CD4-positive, alpha-beta T cell (primary cell): ENCODE measurements at regions not wholly inside any gene's neighbourhood (a gene's known extent, or its start where the extent isn't known, plus 50 kb on each side); places are given as distances from the start of the nearest gene placed in this dataset.

Experiments used
- ATAC-seq: fragments of 200-7000 bp; cut with Tn5 transposase; one replicate; pipeline ENCODE4 v1.10.0; 2022; ENCODE audit warnings: mild to moderate bottlenecking; ENCODE audit not compliant: poor library complexity
- CTCF ChIA-PET: fragments of 350-600 bp; sonication (Branson Sonifier 250); formaldehyde crosslinking; loops from one replicate; lab custom pipeline; 2021; ENCODE audit warnings: antibody characterized with exemption, inconsistent platforms; lab: Charles Lee
- POLR2A ChIA-PET: fragments of 350-600 bp; sonication (Branson Sonifier 250); formaldehyde crosslinking; loops from one replicate; lab custom pipeline; 2021; ENCODE audit warnings: antibody characterized with exemption, inconsistent platforms; lab: Charles Lee
- DNase-seq, 14 experiments: peaks; one replicate each; pipeline ENCODE4 v3.0.0-alpha.2; 2013 to 2020; ENCODE audit warnings: mixed read lengths in 2 of 14
- H3K27ac ChIP-seq, 2 donors: one replicate each; pipeline versions ENCODE4 v1.5.1 to v1.7.0; 2013; ENCODE audit warnings: low read length in 2 of 2, low read depth in 1 of 2, mild to moderate bottlenecking in 1 of 2
- H3K27me3 ChIP-seq, 2 experiments: 1 replicate in 1 of 2; 2 replicates in 1 of 2; pipeline versions ENCODE4 v1.6.1 to v1.7.0; 2013; ENCODE audit warnings: low read length in 2 of 2, control low read depth in 1 of 2, mild to moderate bottlenecking in 1 of 2, moderate library complexity in 1 of 2; ENCODE audit not compliant: insufficient read depth in 2 of 2, control insufficient read depth in 1 of 2
- H3K36me3 ChIP-seq: one replicate; pipeline ENCODE4 v1.6.1; 2013; ENCODE audit warnings: low read length, control low read depth; ENCODE audit not compliant: insufficient read depth
- H3K4me1 ChIP-seq: one replicate; pipeline ENCODE4 v1.6.1; 2013; ENCODE audit warnings: low read length, control low read depth; ENCODE audit not compliant: insufficient read depth
- H3K4me3 ChIP-seq: one replicate; pipeline ENCODE4 v1.5.1; 2013; ENCODE audit warnings: mild to moderate bottlenecking, low read length, moderate library complexity
- H3K9me3 ChIP-seq, 2 experiments: 1 replicate in 1 of 2; 2 replicates in 1 of 2; pipeline versions ENCODE4 v1.6.1 to v1.7.0; 2013; ENCODE audit warnings: low read length in 2 of 2, mild to moderate bottlenecking in 2 of 2, control low read depth in 1 of 2, moderate library complexity in 1 of 2; ENCODE audit not compliant: control insufficient read depth in 1 of 2, insufficient read depth in 1 of 2
- H3K27ac Mint-ChIP-seq: one replicate; pipeline ENCODE4 v1.8.0; 2020; ENCODE audit warnings: mixed read lengths
- H3K27me3 Mint-ChIP-seq: one replicate; pipeline ENCODE4 v1.8.0; 2021; ENCODE audit warnings: mixed read lengths
- H3K36me3 Mint-ChIP-seq: one replicate; pipeline ENCODE4 v1.8.0; 2021; ENCODE audit warnings: low read depth, mixed read lengths
- H3K4me1 Mint-ChIP-seq: one replicate; pipeline ENCODE4 v1.8.0; 2021; ENCODE audit warnings: low read depth, mixed read lengths
- H3K4me3 Mint-ChIP-seq: one replicate; pipeline ENCODE4 v1.8.0; 2020; ENCODE audit warnings: mild to moderate bottlenecking, mixed read lengths
- H3K9me3 Mint-ChIP-seq: one replicate; pipeline ENCODE4 v1.8.0; 2020; ENCODE audit warnings: mixed read lengths
- CTCF ChIP-seq: fragments of 200-600 bp; IDR thresholded peaks from one replicate; pipeline ENCODE4 v1.8.0; 2022; ENCODE audit warnings: antibody characterized with exemption, mild to moderate bottlenecking
- intact Hi-C, 2 experiments: fragments of 100-400 bp; cut with DNase I in 1 of 2; cut with micrococcal nuclease in 1 of 2; formaldehyde crosslinking; loops; one replicate each; pipeline versions ENCODE4 v1.15.1 to v1.9.0; 2023 to 2025; cut with DNase I, micrococcal nuclease

GRCh38 chr13:21796066-21796465 lies 125.2 kb downstream of the FGF9 start:
- Histone ChIP-seq H3K4me3 (no peak overlapping the region), H3K27me3 (no peaks in the 10 kb centered on the region), H3K27ac (no peak overlapping the region), H3K9me3 (no peaks in the 10 kb centered on the region), H3K36me3 (no peaks in the 10 kb centered on the region), H3K4me1 (no peaks in the 10 kb centered on the region)
- intact Hi-C loops: no loop called here
- ChIA-PET POLR2A (no interaction called here), CTCF (no interaction called here)
- H3K36me3 Mint-ChIP-seq: no peaks in the 10 kb centered on the region
- TF ChIP-seq CTCF: no peak
- H3K4me3 Mint-ChIP-seq: no peak overlapping the region
- ATAC-seq (no peak), DNase-seq (no peak)
- no peaks in the 10 kb centered on the region for H3K27me3 Mint-ChIP-seq
- H3K27ac Mint-ChIP-seq: no peak overlapping the region
- no peaks in the 10 kb centered on the region for H3K9me3 Mint-ChIP-seq
- H3K4me1 Mint-ChIP-seq: no peaks in the 10 kb centered on the region

GRCh38 chr13:21796775-21797514 lies 126.1 kb downstream of the FGF9 start:
- Histone ChIP-seq H3K36me3 (no peaks in the 10 kb centered on the region), H3K27ac (no peak overlapping the region), H3K4me3 (no peak overlapping the region), H3K9me3 (no peaks in the 10 kb centered on the region), H3K4me1 (no peaks in the 10 kb centered on the region), H3K27me3 (no peaks in the 10 kb centered on the region)
- ATAC-seq (no peak), DNase-seq (no peak)
- intact Hi-C loops: no loop called here
- Mint-ChIP-seq H3K27me3 (no peaks in the 10 kb centered on the region), H3K36me3 (no peaks in the 10 kb centered on the region), H3K27ac (no peak overlapping the region), H3K4me3 (no peak overlapping the region), H3K9me3 (no peaks in the 10 kb centered on the region), H3K4me1 (no peaks in the 10 kb centered on the region)
- CTCF ChIA-PET: no interaction called here
- POLR2A ChIA-PET: no interaction called here
- no peak for TF ChIP-seq CTCF

- H3K27me3 ChIP-seq: no peaks in the 10 kb centered on the region
- no peaks in the 10 kb centered on the region for H3K27me3 Mint-ChIP-seq
- no peaks in the 10 kb centered on the region for H3K4me1 ChIP-seq
- H3K4me3 ChIP-seq: no peak overlapping the region
- ChIA-PET POLR2A (no interaction called here), CTCF (no interaction called here)
- intact Hi-C loops: no loop called here
- no peaks in the 10 kb centered on the region for H3K36me3 Mint-ChIP-seq
- H3K4me1 Mint-ChIP-seq: no peaks in the 10 kb centered on the region
- no peak overlapping the region for H3K27ac Mint-ChIP-seq
- H3K4me3 Mint-ChIP-seq: no peak overlapping the region
- no peaks in the 10 kb centered on the region for H3K36me3 ChIP-seq
- ATAC-seq: no peak
- TF ChIP-seq CTCF: no peak
- H3K27ac ChIP-seq: no peak overlapping the region
- H3K9me3 ChIP-seq: no peaks in the 10 kb centered on the region
- no peaks in the 10 kb centered on the region for H3K9me3 Mint-ChIP-seq
- DNase-seq: no peak
Measured at GRCh38 chr13:21797736-21798135, 126.9 kb downstream of the FGF9 start.
